IMR-90 (cell line): ENCODE measurements at regions not wholly inside any gene's neighbourhood (a gene's known extent, or its start where the extent isn't known, plus 50 kb on each side); places are given as distances from the start of the nearest gene placed in this dataset.

Experiments used
- ATAC-seq: fragments of 200-7000 bp; cut with Tn5 transposase; 2 replicates; pipeline ENCODE4 v1.9.1; 2020; ENCODE audit warnings: low read depth, mild to moderate bottlenecking, moderate library complexity
- BruUV-seq: library from RNA; stranded (reverse); fragments of 400-500 nt; replicated peaks from 2 replicates; lab custom pipeline; 2021; lab: Mats Ljungman, UMichigan
- CTCF ChIA-PET: fragments of 300-600 bp; formaldehyde crosslinking; extraction: SDS; loops from one replicate; lab custom pipeline; 2021; ENCODE audit warnings: antibody characterized with exemption; lab: Yijun Ruan, JAX
- POLR2A ChIA-PET: fragments of 300-600 bp; sonication (Branson Sonifier 250); formaldehyde crosslinking; loops from one replicate; lab custom pipeline; 2022; ENCODE audit warnings: antibody characterized with exemption; ENCODE audit not compliant: unreplicated experiment; lab: Charles Lee
- DNase-seq: peaks from one replicate; pipeline ENCODE4 v3.0.0; 2013
- H2AFZ ChIP-seq: replicated peaks from 2 replicates; pipeline ENCODE3; 2013; ENCODE audit warnings: low read length, mild to moderate bottlenecking; ENCODE audit not compliant: poor library complexity
- H2AK5ac ChIP-seq: 2 replicates; pipeline ENCODE4 v1.6.1; 2013; ENCODE audit warnings: low read depth, low read length, inconsistent platforms
- H2AK9ac ChIP-seq: replicated peaks from 2 replicates; pipeline ENCODE3; 2013; ENCODE audit warnings: mild to moderate bottlenecking, low read depth, low read length, moderate library complexity; ENCODE audit not compliant: poor library complexity
- H2BK120ac ChIP-seq: 2 replicates; pipeline ENCODE4 v1.6.1; 2013; ENCODE audit warnings: low read depth, low read length, inconsistent platforms
- H2BK15ac ChIP-seq: 3 replicates; pipeline ENCODE4 v1.6.1; 2013; ENCODE audit warnings: low read depth, low read length, inconsistent platforms
- H2BK20ac ChIP-seq: 2 replicates; pipeline ENCODE4 v1.6.1; 2013; ENCODE audit warnings: low read depth, mild to moderate bottlenecking, inconsistent platforms, low read length, moderate library complexity
- H2BK5ac ChIP-seq: 2 replicates; pipeline ENCODE4 v1.6.1; 2013; ENCODE audit warnings: mild to moderate bottlenecking, low read depth, low read length, inconsistent platforms; ENCODE audit not compliant: poor library complexity, severe bottlenecking
- H3K14ac ChIP-seq: replicated peaks from 2 replicates; pipeline ENCODE4 v1.6.1; 2013; ENCODE audit warnings: low read depth, low read length, inconsistent platforms
- H3K18ac ChIP-seq: 2 replicates; pipeline ENCODE4 v1.6.1; 2013; ENCODE audit warnings: low read depth, low read length, control low read depth
- H3K23ac ChIP-seq: 2 replicates; pipeline ENCODE4 v1.6.1; 2013; ENCODE audit warnings: low read depth, low read length, inconsistent platforms
- H3K27ac ChIP-seq: 2 replicates; pipeline ENCODE4 v1.5.1; 2013; ENCODE audit warnings: mild to moderate bottlenecking, control low read depth, low read length; ENCODE audit not compliant: insufficient read depth
- H3K27me3 ChIP-seq: 2 replicates; pipeline ENCODE4 v1.6.1; 2013; ENCODE audit warnings: low read length; ENCODE audit not compliant: control insufficient read depth, insufficient read depth
- H3K36me3 ChIP-seq: 2 replicates; pipeline ENCODE4 v1.6.1; 2013; ENCODE audit warnings: low read length, mixed read lengths; ENCODE audit not compliant: control insufficient read depth, insufficient read depth
- H3K4ac ChIP-seq: 2 replicates; pipeline ENCODE4 v1.6.1; 2013; ENCODE audit warnings: low read depth, low read length, inconsistent platforms
- H3K4me1 ChIP-seq: 2 replicates; pipeline ENCODE4 v1.6.1; 2013; ENCODE audit warnings: low read length, mixed read lengths; ENCODE audit not compliant: control insufficient read depth, insufficient read depth
- H3K4me2 ChIP-seq: 2 replicates; pipeline ENCODE4 v1.6.1; 2013; ENCODE audit warnings: low read depth, mild to moderate bottlenecking, control low read depth, low read length, moderate library complexity
- H3K4me3 ChIP-seq: 2 replicates; pipeline ENCODE4 v1.5.1; 2013; ENCODE audit warnings: low read depth, mild to moderate bottlenecking, control low read depth, low read length, moderate library complexity; ENCODE audit not compliant: insufficient read depth
- H3K56ac ChIP-seq: 2 replicates; pipeline ENCODE4 v1.6.1; 2013; ENCODE audit warnings: low read length, inconsistent platforms; ENCODE audit not compliant: insufficient read depth; ENCODE audit errors: extremely low read depth
- H3K79me1 ChIP-seq, 2 experiments: 2 replicates each; pipeline ENCODE4 v1.6.1; 2013; ENCODE audit warnings: low read length in 2 of 2, inconsistent platforms in 1 of 2, low read depth in 1 of 2
- H3K9ac ChIP-seq: 2 replicates; pipeline ENCODE4 v1.6.1; 2013; ENCODE audit warnings: low read depth, low read length, control low read depth
- H3K9me1 ChIP-seq: 2 replicates; pipeline ENCODE4 v1.6.1; 2013; ENCODE audit warnings: low read length, inconsistent platforms; ENCODE audit not compliant: insufficient read depth
- H3K9me3 ChIP-seq: 2 replicates; pipeline ENCODE4 v1.6.1; 2013; ENCODE audit warnings: low read length; ENCODE audit not compliant: control insufficient read depth, insufficient read depth
- H4K20me1 ChIP-seq: 2 replicates; pipeline ENCODE4 v1.6.1; 2013; ENCODE audit warnings: low read length, inconsistent platforms; ENCODE audit not compliant: insufficient read depth
- H4K5ac ChIP-seq: 2 replicates; pipeline ENCODE4 v1.6.1; 2013; ENCODE audit warnings: mild to moderate bottlenecking, low read depth, low read length, control low read depth
- H4K8ac ChIP-seq, 2 experiments: 2 replicates each; pipeline ENCODE4 v1.6.1; 2013; ENCODE audit warnings: low read depth in 2 of 2, low read length in 2 of 2, control low read depth in 1 of 2, inconsistent platforms in 1 of 2
- H4K91ac ChIP-seq: 2 replicates; pipeline ENCODE4 v1.6.1; 2013; ENCODE audit warnings: low read depth, low read length, inconsistent platforms; ENCODE audit not compliant: insufficient read depth
- CEBPB ChIP-seq: IDR thresholded peaks from 2 replicates; pipeline ENCODE4 v1.6.1; 2012; ENCODE audit warnings: low read depth, low read length, improper control_type of control experiment
- MXI1 ChIP-seq: IDR thresholded peaks from 2 replicates; pipeline ENCODE4 v1.6.1; 2012; ENCODE audit warnings: low read depth, mild to moderate bottlenecking, low read length, moderate library complexity, borderline replicate concordance
- WGBS, 2 experiments: methylation state at CpG; one replicate each; pipeline versions ENCODE4 v1.1.5 to v1.1.7; 2013; ENCODE audit warnings: missing lambda C conversion rate in 2 of 2; ENCODE audit not compliant: insufficient read length in 1 of 2; ENCODE audit errors: extremely low coverage in 2 of 2; 5-methylcytosine and 5-hydroxymethylcytosine counted together
- dilution Hi-C: fragments of 300-500 bp; cut with HindIII; formaldehyde crosslinking; loops from one replicate; pipeline ENCODE4 v1.14.3; 2018; ENCODE audit warnings: low sequenced_read_pairs; ENCODE audit not compliant: unreplicated experiment
- in situ Hi-C: fragments of 300-500 bp; cut with MboI; formaldehyde crosslinking; loops from 3 replicates; pipeline ENCODE4 v1.14.3; 2019; ENCODE audit warnings: low sequenced_read_pairs, inconsistent platforms, mixed read lengths
- intact Hi-C: fragments of 100-400 bp; cut with micrococcal nuclease; formaldehyde crosslinking; loops from 2 replicates; pipeline ENCODE4 v1.10.0; 2022

- H3K27ac ChIP-seq: no peak overlapping the region
- H2BK15ac ChIP-seq: no peak overlapping the region
- no peak overlapping the region for H3K4ac ChIP-seq
- no peak overlapping the region for H4K8ac ChIP-seq
- H3K9me3 ChIP-seq: no peaks in the 10 kb centered on the region
- H3K27me3 ChIP-seq: peaks cover 14% of the 10 kb centered on the region; the same call in 1 of the 2 replicates
- DNase-seq (no peak), ATAC-seq (no peak)
- no peak overlapping the region for H4K5ac ChIP-seq
- no peak overlapping the region for H3K9ac ChIP-seq
- ChIA-PET CTCF (interaction anchor here (0.7 kb wide), 1 partner anchor 133 kb away, joined by 3 read pairs; no protein-coding TSS in a partner anchor), POLR2A (no interaction called here)
- intact Hi-C loops (loop anchor here (5.0 kb wide), 3 partner anchors 108 to 168 kb away; partner anchors contain the start of gene ZNF644), in situ Hi-C loops (no loop called here), dilution Hi-C loops (no loop called here)
- H3K36me3 ChIP-seq: no peaks in the 10 kb centered on the region
- H2BK20ac ChIP-seq: no peak overlapping the region
- WGBS, 2 experiments: no CpG with 5 or more reads among the region's 4 CpGs
- H3K9me1 ChIP-seq: no peaks in the 10 kb centered on the region; the same call in 1 of the 2 replicates
- TF ChIP-seq MXI1 (no peak), CEBPB (0 out of 2 replicates have a peak, but pooled peaks have one; percentile 35)
- no peaks in the 10 kb centered on the region for H4K20me1 ChIP-seq
- H2AFZ ChIP-seq: no peak overlapping the region
- BruUV-seq: no TSS peak
- H3K23ac ChIP-seq: no peak overlapping the region
- no peak overlapping the region for H2AK5ac ChIP-seq
- H3K56ac ChIP-seq: no peak overlapping the region
- no peak overlapping the region for H2AK9ac ChIP-seq
- no peak overlapping the region for H4K91ac ChIP-seq
- no peaks in the 10 kb centered on the region for H3K79me1 ChIP-seq
- no peak overlapping the region for H3K18ac ChIP-seq
- H3K4me3 ChIP-seq: no peak overlapping the region
- no peak overlapping the region for H2BK5ac ChIP-seq
- H3K4me1 ChIP-seq: no peaks in the 10 kb centered on the region
- H2BK120ac ChIP-seq: no peak overlapping the region
- no peak overlapping the region for H3K14ac ChIP-seq
- no peak overlapping the region for H3K4me2 ChIP-seq
These were observed 137.4 kb upstream of the BARHL2 start for GRCh38 chr1:90854397-90854924.
